VCaP (cell line): ENCODE measurements at regions not wholly inside any gene's neighbourhood (a gene's known extent, or its start where the extent isn't known, plus 50 kb on each side); places are given as distances from the start of the nearest gene placed in this dataset.

Source experiments
- H3K27ac ChIP-seq: fragments of 450-650 bp; 2 replicates; pipeline ENCODE4 v1.5.1; 2017
- CTCF ChIP-seq: fragments of 450-650 bp; conservative IDR thresholded peaks from 2 replicates; pipeline ENCODE4 v1.5.1; 2017; ENCODE audit warnings: mild to moderate bottlenecking, moderate library complexity

GRCh38 chr7:126378642-126379041 is 874.1 kb downstream of the GRM8 start:
- no peak for TF ChIP-seq CTCF

GRCh38 chr7:126370038-126370668 is 882.6 kb downstream of the GRM8 start:
- H3K27ac ChIP-seq, result no peak overlapping the region

More at GRCh38 chr7:126378642-126379041, 874.1 kb downstream of the GRM8 start:
- H3K27ac ChIP-seq, result no peak overlapping the region

GRCh38 chr7:126362746-126363145 is 890.0 kb downstream of the GRM8 start:
- no peak for TF ChIP-seq CTCF
- H3K27ac ChIP-seq, result no peak overlapping the region

More at GRCh38 chr7:126370038-126370668, 882.6 kb downstream of the GRM8 start:
- no peak for TF ChIP-seq CTCF

- no peak for TF ChIP-seq CTCF
- no peak overlapping the region for H3K27ac ChIP-seq
Observed at GRCh38 chr7:126361183-126361582, 891.6 kb downstream of the GRM8 start.

GRCh38 chr7:126339813-126340212 is 912.9 kb downstream of the GRM8 start:
- H3K27ac ChIP-seq, result no peak overlapping the region
- no peak for TF ChIP-seq CTCF

GRCh38 chr7:126305671-126306070 is 947.1 kb downstream of the GRM8 start:
- no peak overlapping the region for H3K27ac ChIP-seq
- TF ChIP-seq CTCF, result no peak

- TF ChIP-seq CTCF, result no peak
- H3K27ac ChIP-seq, result no peak overlapping the region
Observed at GRCh38 chr7:126303926-126304325, 948.8 kb downstream of the GRM8 start.
